ENCODE measurements at regions not wholly inside any gene's neighbourhood (a gene's known extent, or its start where the extent isn't known, plus 50 kb on each side); places are given as distances from the start of the nearest gene placed in this dataset.

GRCh38 chr3:95711789-95712188 lies 1102.6 kb upstream of the EPHA6 start:
- H3K27ac Mint-ChIP-seq: no peak overlapping the region
- no peaks in the 10 kb centered on the region; the same call in 2 of the 3 replicates for H3K36me3 Mint-ChIP-seq (ENCODE audit: low read depth)
- Histone ChIP-seq H3K9me2 (ENCODE audit: insufficient read depth) (no peaks in the 10 kb centered on the region), H3K4me1 (ENCODE audit: insufficient read depth) (peaks cover 19% of the 10 kb centered on the region), H4K20me1 (replicated peaks; ENCODE audit: insufficient read depth) (no peaks in the 10 kb centered on the region), H3F3A (replicated peaks; ENCODE audit: low read depth) (no peaks in the 10 kb centered on the region), H2AFZ (no peak overlapping the region), H3K79me2 (replicated peaks; ENCODE audit: insufficient read depth) (no peaks in the 10 kb centered on the region), H3K27ac (ENCODE audit: low read depth) (no peak overlapping the region), H3K4me2 (no peak overlapping the region), H3K4me3 (no peak overlapping the region), H3K36me3 (ENCODE audit: insufficient read depth) (no peaks in the 10 kb centered on the region), H3K27me3 (ENCODE audit: insufficient read depth) (no peaks in the 10 kb centered on the region)
- ATAC-seq (no peak), DNase-seq (ENCODE audit: low spot score) (no peak)
- peaks cover 18% of the 10 kb centered on the region; the same call in 2 of the 3 replicates for H3K4me1 Mint-ChIP-seq
- H3K4me3 Mint-ChIP-seq: no peak overlapping the region
- 0 out of 3 replicates have a peak, but pooled peaks cover 3% of the 10 kb centered on the region for H3K9me3 Mint-ChIP-seq
- no peak for TF ChIP-seq STAT1 (IDR thresholded peaks at IDR 0.05; ENCODE audit: unreplicated experiment)
- TF ChIP-seq EZH2 (IDR thresholded peaks at IDR 0.05; ENCODE audit: low read depth, unreplicated experiment): no peak
- TF ChIP-seq, protein P1, sequence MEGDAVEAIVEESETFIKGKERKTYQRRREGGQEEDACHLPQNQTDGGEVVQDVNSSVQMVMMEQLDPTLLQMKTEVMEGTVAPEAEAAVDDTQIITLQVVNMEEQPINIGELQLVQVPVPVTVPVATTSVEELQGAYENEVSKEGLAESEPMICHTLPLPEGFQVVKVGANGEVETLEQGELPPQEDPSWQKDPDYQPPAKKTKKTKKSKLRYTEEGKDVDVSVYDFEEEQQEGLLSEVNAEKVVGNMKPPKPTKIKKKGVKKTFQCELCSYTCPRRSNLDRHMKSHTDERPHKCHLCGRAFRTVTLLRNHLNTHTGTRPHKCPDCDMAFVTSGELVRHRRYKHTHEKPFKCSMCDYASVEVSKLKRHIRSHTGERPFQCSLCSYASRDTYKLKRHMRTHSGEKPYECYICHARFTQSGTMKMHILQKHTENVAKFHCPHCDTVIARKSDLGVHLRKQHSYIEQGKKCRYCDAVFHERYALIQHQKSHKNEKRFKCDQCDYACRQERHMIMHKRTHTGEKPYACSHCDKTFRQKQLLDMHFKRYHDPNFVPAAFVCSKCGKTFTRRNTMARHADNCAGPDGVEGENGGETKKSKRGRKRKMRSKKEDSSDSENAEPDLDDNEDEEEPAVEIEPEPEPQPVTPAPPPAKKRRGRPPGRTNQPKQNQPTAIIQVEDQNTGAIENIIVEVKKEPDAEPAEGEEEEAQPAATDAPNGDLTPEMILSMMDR (conservative IDR thresholded peaks at IDR 0.05; ENCODE audit: low read depth in 2 of 2): no peak
- TF ChIP-seq, protein P2, sequence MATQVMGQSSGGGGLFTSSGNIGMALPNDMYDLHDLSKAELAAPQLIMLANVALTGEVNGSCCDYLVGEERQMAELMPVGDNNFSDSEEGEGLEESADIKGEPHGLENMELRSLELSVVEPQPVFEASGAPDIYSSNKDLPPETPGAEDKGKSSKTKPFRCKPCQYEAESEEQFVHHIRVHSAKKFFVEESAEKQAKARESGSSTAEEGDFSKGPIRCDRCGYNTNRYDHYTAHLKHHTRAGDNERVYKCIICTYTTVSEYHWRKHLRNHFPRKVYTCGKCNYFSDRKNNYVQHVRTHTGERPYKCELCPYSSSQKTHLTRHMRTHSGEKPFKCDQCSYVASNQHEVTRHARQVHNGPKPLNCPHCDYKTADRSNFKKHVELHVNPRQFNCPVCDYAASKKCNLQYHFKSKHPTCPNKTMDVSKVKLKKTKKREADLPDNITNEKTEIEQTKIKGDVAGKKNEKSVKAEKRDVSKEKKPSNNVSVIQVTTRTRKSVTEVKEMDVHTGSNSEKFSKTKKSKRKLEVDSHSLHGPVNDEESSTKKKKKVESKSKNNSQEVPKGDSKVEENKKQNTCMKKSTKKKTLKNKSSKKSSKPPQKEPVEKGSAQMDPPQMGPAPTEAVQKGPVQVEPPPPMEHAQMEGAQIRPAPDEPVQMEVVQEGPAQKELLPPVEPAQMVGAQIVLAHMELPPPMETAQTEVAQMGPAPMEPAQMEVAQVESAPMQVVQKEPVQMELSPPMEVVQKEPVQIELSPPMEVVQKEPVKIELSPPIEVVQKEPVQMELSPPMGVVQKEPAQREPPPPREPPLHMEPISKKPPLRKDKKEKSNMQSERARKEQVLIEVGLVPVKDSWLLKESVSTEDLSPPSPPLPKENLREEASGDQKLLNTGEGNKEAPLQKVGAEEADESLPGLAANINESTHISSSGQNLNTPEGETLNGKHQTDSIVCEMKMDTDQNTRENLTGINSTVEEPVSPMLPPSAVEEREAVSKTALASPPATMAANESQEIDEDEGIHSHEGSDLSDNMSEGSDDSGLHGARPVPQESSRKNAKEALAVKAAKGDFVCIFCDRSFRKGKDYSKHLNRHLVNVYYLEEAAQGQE (IDR thresholded peaks at IDR 0.05; ENCODE audit: unreplicated experiment): no peak
- TF ChIP-seq JUNB (IDR thresholded peaks at IDR 0.05; ENCODE audit: unreplicated experiment): no peak
- no peaks in the 10 kb centered on the region for H3K27me3 Mint-ChIP-seq (ENCODE audit: insufficient read depth, low read depth, poor library complexity)

DNA sequence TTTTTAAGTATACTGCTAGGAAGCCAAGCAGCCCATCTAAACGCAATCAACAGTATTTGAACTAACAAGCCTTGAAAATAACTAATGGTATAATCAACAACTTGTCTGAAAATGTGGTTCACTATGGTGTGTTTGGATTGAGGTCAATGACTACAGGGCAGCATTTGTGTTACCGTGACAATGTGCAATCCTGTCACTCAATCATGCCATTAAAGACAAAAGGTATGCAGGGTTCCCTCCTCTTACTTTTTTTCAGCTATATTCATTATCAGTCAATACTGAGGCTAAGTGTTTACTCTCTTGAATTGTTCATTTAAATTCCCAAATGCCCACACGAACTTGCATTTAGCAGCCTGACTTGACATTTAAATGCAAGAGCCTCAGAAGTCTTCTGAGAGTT lies 1099.3 kb upstream of the EPHA6 start:
- Histone ChIP-seq H3K36me3 (ENCODE audit: insufficient read depth) (no peaks in the 10 kb centered on the region), H3F3A (replicated peaks; ENCODE audit: low read depth) (no peaks in the 10 kb centered on the region), H3K9me2 (ENCODE audit: insufficient read depth) (no peaks in the 10 kb centered on the region), H3K4me3 (no peak overlapping the region), H3K4me2 (0 out of 2 replicates have a peak overlapping the region, but pooled peaks have one; percentile 7), H3K27me3 (ENCODE audit: insufficient read depth) (no peaks in the 10 kb centered on the region), H4K20me1 (replicated peaks; ENCODE audit: insufficient read depth) (no peaks in the 10 kb centered on the region), H3K4me1 (ENCODE audit: insufficient read depth) (peaks cover 31% of the 10 kb centered on the region), H3K27ac (ENCODE audit: low read depth) (no peak overlapping the region), H3K79me2 (replicated peaks; ENCODE audit: insufficient read depth) (no peaks in the 10 kb centered on the region), H2AFZ (no peak overlapping the region)
- H3K27ac Mint-ChIP-seq: no peak overlapping the region
- no peaks in the 10 kb centered on the region for H3K36me3 Mint-ChIP-seq (ENCODE audit: low read depth)
- H3K4me1 Mint-ChIP-seq: peaks cover 22% of the 10 kb centered on the region; the same call in 2 of the 3 replicates
- no peaks in the 10 kb centered on the region for H3K27me3 Mint-ChIP-seq (ENCODE audit: insufficient read depth, low read depth, poor library complexity)
- ATAC-seq (peak; percentile 29; the same call in 1 of the 3 replicates), DNase-seq (ENCODE audit: low spot score) (peak; percentile 28)
- no peaks in the 10 kb centered on the region for H3K9me3 Mint-ChIP-seq
- H3K4me3 Mint-ChIP-seq: no peak overlapping the region
- no peak for TF ChIP-seq STAT1 (IDR thresholded peaks at IDR 0.05; ENCODE audit: unreplicated experiment)
- TF ChIP-seq NANOG (IDR thresholded peaks at IDR 0.05; ENCODE audit: borderline replicate concordance): no peak
- no peak for TF ChIP-seq CREB1 (CRISPR knock-in tag; IDR thresholded peaks at IDR 0.05; ENCODE audit: low read depth)
- no peak for TF ChIP-seq JUNB (IDR thresholded peaks at IDR 0.05; ENCODE audit: unreplicated experiment)
- TF ChIP-seq, protein P1 (conservative IDR thresholded peaks at IDR 0.05; ENCODE audit: low read depth in 2 of 2): no peak
- no peak for TF ChIP-seq EZH2phosphoT487 (IDR thresholded peaks at IDR 0.05; ENCODE audit: unreplicated experiment)
- TF ChIP-seq, protein P2 (IDR thresholded peaks at IDR 0.05; ENCODE audit: unreplicated experiment): no peak
- TF ChIP-seq ZNF331 (CRISPR knock-in tag; IDR thresholded peaks at IDR 0.05; ENCODE audit: low read depth): no peak
- no peak for TF ChIP-seq ETS1 (IDR thresholded peaks at IDR 0.05)

All from GM23338 (cell line).